ENCODE measurements at regions not wholly inside any gene's neighbourhood (a gene's known extent, or its start where the extent isn't known, plus 50 kb on each side); places are given as distances from the start of the nearest gene placed in this dataset.
A peak's percentile ranks its signal among the peaks of the same experiment; 100 is the strongest.

DNA sequence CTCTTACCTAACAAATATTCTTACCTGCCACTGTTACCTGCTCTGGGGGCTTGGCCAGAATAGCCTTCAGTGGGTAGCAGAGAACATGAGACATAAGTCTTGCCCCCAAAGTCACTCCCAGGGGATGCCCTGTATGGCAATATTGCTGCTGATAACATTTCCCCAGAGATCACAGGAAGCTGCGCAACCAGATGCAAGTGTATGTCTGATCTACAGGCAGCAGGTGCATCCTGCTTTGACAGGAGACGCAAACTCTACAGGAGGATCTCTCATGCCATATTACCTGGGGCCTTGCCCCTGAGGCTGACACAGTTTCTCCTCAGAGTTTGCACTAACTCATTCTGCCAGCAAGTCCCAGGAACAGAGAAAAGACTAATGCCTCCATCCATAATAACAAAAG, 174.4 kb upstream of the LPP start:
- DNase-seq: peak; percentile 12

DNA sequence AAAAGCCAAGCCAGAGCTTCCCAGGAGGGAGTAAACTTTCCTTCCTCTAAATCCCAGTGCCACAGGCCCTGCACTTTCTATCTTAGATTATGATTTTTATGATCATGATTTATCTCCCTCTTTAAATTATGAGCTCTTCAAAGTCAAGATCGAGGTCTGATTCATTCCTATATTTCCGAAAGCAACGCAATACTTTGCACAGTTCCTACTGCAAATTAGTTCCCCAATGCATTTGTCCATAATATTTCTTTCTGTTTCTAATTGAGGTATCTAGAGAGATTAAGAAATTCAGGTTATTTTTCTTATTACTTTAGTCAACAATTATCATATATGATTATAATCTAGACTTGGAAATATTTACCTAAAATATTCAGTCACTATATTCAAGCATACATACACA, 173.1 kb upstream of the LPP start:
- DNase-seq: no peak

DNA sequence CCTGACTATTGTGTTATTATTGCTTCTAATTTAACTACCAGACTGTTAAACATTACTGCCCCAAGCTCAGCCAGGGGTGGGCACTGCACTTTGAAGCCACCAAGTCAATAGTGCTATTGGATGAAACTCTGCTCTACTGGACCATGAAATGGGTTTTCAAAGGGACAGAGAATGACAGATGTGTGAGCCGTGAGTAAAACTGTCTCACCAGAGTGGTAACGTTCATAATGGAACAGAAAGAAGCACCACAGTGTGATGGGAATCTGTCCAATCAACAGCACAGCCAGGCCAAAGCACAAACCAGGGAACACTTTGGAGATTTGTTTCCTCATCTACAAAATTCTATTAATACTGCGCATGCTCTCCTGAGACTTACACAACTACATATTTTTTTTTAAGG, 171.8 kb upstream of the LPP start:
- DNase-seq: no peak

DNA sequence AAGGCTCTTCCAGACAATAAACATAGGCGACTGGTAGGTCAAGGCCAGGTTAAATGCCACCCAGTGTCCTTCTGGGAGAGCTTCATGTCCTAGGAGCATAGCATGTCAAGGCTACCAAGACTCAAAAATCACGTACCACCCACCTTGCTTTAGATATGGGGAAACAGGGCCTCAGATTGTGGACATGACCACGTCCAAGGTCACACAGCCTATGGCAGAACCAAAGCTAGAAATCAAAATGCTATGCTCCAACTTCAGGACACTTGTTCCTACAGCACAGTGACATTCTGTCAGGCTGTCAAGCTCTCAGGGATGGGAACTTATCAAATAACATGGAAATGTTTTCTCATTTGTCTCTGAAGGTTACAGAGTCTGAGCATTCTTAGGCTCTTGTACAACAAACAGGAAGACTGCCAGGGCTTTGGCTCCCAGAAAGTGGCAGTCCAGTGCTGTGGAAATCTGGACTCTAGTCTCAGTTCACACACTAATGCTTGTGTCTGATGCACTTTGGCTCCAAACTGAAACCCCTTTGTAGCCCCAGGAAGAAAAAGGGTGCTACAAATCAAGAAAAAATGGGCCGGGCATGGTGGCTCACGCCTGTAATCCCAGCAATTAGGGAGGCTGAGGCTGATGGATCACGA, 170.4 kb upstream of the LPP start:
- DNase-seq: no peak

DNA sequence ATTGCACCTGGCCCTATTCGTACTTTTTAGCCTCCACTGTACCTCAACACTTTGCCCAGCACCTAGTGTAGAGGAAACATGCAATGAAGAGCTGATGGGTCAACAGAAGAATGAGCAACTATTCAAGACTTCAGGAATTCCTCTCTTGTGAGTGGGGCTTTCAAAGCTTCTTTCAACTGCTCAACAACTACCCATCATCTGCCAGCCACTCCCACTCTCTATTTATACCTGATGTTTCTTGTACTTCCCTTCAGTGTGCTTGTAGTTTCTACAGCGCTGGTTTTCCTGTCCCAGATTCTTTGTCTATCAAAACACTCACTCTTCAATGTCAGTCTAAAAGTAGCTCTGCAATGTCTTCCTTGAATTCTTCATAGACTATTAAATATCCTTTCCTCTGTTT, 168.3 kb upstream of the LPP start:
- no peak for DNase-seq

DNA sequence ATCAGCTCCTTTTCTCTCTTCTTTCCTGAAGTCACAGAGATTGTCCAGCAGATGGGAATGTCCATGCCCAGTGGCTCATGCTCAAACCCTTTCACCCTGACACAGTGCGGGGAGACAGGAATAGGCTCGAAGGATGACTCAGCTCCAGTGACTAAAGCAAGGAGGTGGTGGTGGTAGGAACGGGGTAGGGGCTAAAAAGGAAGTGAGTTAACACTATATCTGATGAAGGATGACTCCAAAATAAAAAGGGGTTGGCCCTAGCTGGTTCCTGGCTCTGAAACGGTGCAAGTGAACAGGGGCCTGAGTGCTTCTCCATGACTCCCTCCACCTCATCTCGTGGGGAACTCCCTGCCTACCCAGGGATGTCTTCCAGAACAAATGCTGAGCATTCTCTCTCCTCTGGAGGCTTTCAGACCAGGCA, 167.4 kb upstream of the LPP start:
- no peak for DNase-seq

DNA sequence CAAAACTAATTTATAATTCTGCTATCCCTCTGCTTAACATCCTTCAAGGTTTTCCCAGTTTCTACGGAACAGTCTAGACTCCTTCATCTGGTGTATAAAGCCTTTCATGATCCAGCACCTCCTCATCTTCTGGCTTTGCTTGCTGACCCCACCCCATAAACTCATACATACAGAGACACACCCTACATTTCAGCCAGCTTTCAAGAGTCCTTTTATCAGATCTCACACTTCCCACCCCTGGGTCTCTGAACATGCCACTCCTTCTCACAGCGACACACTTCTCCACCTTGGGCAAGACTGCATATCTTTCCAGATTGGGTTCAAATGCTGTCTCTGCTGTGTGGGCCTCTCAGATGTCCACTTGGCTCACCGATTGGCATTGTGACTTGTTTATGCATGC, 166.8 kb upstream of the LPP start:
- DNase-seq: no peak

GRCh38 chr3:187987924-187988323, 166.0 kb upstream of the LPP start:
- DNase-seq: no peak

DNA sequence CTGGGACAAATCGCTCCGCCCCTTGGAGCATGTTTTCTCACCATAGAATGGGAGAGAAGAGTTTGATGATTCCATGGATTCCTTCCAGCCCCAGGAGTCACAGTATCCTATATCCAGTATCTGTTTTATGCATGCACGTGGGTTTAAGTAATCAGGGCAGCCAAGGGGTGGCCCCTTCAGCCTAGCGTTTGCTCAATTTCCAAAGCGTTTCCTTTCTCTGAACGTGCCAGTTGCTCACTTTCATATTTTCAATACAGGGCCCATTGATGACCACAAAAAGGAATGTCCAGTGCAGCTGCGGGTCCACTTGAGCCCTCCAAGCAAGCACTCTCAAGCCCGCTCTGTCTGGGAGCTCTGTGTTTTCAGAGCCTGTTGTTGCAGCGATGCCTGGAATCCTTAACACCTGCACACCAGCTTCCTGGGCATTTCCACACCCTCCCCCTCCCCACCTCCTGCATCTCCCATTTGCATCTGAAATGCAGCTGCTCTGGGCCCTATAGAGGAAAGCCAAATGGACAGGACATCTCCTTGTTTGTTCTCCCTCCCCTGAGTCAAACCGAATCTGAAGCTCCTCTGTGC, 164.3 kb upstream of the LPP start:
- DNase-seq: peak; percentile 91

DNA sequence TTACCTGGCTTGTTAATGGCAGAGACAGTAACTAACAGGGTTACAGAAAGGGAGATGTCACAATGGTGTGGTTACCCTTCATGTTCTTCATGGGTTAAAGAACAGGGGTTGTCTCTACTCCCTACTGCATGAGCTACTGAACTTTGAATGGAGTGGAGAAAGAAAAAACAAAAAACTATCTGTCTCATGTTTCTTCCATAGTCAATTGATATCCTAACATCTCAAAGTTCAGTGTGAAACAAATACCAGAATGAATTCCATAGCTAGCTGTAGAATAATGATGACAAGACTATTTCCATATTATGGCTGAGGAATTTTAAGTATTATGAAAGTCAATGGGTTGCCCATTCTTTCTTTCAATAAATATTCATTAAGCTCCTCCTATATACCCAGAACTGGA, 161.3 kb upstream of the LPP start:
- DNase-seq: no peak

- DNase-seq: no peak
Measured at GRCh38 chr3:187994221-187995042, 159.5 kb upstream of the LPP start.

DNA sequence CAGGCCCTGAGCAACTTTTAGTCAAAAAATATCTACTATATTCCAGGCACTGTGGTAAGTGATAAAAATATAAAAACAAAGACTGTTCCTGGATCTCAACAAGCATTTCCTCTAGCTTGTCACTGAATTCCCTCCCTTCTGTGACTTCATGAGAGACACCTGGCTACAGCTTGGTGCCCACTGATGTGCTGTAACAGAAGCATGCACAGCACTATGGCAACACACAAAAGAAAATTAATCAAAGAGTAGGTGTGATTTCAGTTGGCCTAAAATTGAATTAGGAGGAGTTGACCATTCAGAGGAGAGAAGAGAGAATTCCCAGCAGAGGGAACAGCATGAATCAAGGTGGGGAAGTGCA, 158.9 kb upstream of the LPP start:
- no peak for DNase-seq

DNA sequence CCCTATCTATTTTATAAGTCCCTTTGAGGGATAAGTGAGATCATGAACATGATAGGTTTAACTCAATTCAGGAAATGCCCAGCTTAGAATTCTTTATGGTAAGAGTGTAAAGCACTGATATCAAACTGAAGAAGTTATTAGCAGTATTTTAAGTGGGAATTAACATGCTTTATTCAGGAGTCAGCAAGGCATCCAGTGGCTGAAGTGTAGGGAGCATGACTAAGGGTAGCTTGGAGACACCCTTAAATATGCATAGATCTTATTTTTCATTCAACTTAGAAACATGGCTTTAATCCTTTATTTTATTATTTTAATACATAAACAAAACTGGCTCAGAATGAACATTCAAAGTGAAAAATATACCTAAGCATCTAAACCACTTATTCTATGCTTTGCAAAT, 158.3 kb upstream of the LPP start:
- no peak for DNase-seq

DNA sequence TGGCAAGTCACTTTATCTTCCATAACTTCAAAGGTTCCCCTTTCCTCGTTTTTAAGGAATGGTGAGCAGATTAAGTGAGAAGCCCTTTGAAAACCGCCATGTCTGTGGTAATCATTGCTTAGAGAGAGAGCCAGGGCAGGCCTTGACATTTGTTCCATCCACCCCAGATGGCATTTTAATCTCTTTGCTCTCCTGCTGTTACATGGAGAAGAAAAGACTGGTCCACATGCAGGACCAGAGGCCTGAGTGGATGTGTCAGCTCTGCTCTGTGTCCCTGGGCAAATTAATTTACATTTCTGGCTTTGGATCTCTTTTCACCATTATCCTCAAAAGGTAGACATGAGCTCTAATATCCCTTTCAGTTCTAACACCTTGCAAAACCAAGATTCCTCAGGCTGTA, 157.3 kb upstream of the LPP start:
- no peak for DNase-seq

GRCh38 chr3:187997490-187997889, 156.5 kb upstream of the LPP start:
- DNase-seq: no peak

GRCh38 chr3:187997946-187998561, 155.9 kb upstream of the LPP start:
- no peak for DNase-seq

DNA sequence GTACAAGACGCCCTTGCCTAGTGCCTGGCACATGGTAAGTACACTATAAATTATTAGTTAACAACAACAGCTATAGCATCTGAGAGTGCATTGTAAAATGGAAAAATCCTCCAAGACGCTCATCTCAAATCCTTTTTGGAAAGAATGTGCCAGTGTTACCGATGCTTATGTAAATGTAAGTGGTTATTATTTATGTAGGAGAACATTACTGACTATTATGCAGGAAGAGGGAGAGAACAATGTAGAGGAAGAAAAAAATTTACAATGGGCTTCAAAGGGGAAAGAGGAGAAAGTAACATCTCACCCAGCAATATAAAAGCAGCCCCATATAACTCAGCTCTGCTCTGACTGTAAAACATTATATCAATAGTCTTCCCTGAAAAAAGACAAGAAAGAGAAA, 155.3 kb upstream of the LPP start:
- DNase-seq: no peak

DNA sequence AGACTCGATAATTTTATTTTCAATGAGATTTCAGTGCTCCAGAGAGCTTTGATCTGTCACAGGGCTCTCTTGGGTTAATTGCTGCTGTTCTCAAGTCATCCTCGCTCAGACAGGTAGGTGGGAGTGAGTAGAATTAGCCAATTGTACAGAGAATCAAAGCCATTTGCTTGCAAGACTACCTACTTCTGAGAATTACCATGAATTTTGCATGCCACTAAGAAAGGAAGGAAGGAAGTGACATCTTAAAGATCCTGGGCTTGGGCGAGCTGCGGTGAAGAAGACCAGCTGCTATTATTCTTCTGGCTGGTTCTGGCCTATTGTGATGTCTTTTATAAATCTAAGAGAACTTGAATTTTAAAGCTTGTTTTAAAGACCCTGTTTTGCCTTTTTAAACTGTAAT, 154.1 kb upstream of the LPP start:
- no peak for DNase-seq

DNA sequence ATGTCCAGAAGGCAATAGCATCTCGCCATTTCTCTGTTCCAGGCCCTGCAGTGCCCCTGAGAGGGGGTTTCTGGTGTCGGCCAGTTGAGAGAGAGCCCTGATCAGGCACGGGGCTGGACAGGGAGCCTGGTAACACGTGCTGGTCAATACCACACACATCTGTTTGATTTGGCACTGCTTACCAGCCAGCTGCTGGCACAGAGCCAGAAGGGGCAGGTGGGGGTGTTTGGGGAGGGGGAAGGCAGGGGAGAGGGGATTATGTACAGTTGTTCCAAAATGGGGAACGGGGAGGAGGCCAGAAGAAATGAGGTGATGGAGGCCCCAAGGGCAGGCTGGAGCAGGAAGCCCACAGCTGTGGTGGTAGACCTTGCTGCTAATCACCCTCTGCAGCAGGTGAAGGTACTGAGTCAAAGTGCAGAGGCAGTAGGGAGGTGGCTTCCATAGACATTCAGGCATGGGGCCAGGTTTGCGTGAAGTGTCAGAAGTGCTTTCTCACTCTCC, 153.5 kb upstream of the LPP start:
- DNase-seq: peak; percentile 90

DNA sequence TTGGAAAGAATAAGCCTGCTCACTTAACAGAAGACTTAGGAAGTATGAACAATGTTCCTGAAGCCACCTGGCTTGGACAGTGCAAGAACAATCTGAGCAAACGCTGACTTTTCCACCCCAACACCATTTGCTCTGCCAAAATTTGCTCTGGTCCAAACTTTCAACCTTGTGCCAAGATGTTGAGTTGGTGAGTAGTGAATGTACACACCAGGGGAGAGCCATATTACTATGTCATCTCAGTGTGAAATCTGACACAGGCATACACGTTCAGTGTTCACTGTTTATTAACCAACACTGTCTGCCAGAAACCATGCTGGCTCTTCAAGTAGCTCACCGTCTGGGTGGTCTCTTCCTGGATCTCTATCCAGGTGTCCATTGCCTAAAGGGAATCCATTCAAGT, 152.9 kb upstream of the LPP start:
- DNase-seq: peak; percentile 88

DNA sequence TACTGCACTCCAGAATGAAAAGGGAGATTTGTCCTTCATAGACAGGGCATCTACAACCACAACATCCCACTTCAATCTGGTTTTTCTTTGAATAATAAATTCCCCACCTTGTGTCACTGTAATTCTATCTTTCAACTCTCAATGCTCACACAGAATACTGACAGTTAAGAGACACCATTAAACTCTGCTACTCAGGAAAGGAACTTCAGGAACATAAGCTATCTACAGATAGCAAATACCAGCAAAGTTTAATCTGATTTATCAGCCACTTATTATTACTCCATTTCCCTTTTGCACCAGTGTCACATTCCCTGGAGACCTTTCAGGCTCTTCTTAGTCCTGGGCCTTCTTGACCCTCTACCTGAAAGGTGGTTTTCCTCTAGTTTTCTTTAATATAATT, 152.0 kb upstream of the LPP start:
- DNase-seq: no peak

- peak; percentile 47 for DNase-seq
Measured at GRCh38 chr3:188002626-188003138, 151.3 kb upstream of the LPP start.
